Upper lobe of left lung (tissue), 4 donors: ENCODE measurements at regions not wholly inside any gene's neighbourhood (a gene's known extent, or its start where the extent isn't known, plus 50 kb on each side); places are given as distances from the start of the nearest gene placed in this dataset.

Source experiments
- POLR2A ChIP-seq, 4 donors: fragments of 450-650 bp; IDR thresholded peaks; one replicate each; pipeline ENCODE4 v1.5.1; 2016 to 2017; ENCODE audit warnings: antibody characterized with exemption in 4 of 4, mild to moderate bottlenecking in 2 of 4
- POLR2AphosphoS5 ChIP-seq, 2 donors: sonication (generic); formaldehyde crosslinking; IDR thresholded peaks; one replicate each; pipeline ENCODE4 v1.5.1; 2017; ENCODE audit warnings: antibody characterized with exemption in 2 of 2
- TF ChIP-seq, protein P1 (sequence below), 6 experiments: fragments of 450-650 bp in 4 of 6; fragments of 200-600 bp in 2 of 6; sonication (generic) in 2 of 6; IDR thresholded peaks; one replicate each; pipeline ENCODE4 v1.5.1; 2016 to 2019; ENCODE audit warnings: antibody characterized with exemption in 6 of 6

DNA sequence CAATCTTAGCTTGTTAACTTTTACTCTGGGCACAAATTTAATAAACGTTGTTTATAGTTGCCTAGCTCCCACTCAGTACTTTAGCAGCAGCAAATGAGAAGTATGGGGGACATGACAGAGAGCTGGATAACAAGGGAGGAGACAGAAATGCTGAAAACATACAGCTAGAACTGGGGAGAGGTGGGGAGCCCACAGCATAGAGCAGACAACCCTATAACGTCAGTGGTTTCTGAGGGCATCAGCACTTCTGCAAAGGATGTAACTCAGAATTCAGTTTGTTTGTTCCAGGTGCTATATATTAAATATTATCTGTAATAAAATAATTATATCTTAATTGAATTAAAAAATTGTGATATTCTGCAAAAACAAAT is 1098.7 kb upstream of the FANCL start:
- TF ChIP-seq, protein P1, sequence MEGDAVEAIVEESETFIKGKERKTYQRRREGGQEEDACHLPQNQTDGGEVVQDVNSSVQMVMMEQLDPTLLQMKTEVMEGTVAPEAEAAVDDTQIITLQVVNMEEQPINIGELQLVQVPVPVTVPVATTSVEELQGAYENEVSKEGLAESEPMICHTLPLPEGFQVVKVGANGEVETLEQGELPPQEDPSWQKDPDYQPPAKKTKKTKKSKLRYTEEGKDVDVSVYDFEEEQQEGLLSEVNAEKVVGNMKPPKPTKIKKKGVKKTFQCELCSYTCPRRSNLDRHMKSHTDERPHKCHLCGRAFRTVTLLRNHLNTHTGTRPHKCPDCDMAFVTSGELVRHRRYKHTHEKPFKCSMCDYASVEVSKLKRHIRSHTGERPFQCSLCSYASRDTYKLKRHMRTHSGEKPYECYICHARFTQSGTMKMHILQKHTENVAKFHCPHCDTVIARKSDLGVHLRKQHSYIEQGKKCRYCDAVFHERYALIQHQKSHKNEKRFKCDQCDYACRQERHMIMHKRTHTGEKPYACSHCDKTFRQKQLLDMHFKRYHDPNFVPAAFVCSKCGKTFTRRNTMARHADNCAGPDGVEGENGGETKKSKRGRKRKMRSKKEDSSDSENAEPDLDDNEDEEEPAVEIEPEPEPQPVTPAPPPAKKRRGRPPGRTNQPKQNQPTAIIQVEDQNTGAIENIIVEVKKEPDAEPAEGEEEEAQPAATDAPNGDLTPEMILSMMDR (IDR thresholded peaks at IDR 0.05): no peak
- TF ChIP-seq POLR2A (IDR thresholded peaks at IDR 0.05): no peak
- TF ChIP-seq POLR2AphosphoS5 (IDR thresholded peaks at IDR 0.05): no peak
